ENCODE measurements at regions not wholly inside any gene's neighbourhood (a gene's known extent, or its start where the extent isn't known, plus 50 kb on each side); places are given as distances from the start of the nearest gene placed in this dataset.
"Not testable (repeated sequence)": the region's sequence is repeated elsewhere in the genome, so short reads cannot be mapped to it uniquely, and the experiment has no call there.

GRCh38 chr2:31711737-31712136 is 131.0 kb upstream of the SRD5A2 start:
- Mint-ChIP-seq H3K4me1 (no peaks in the 10 kb centered on the region), H3K9me3 (peaks cover 10% of the 10 kb centered on the region), H3K27ac (no peak overlapping the region), H3K4me3 (no peak overlapping the region), H3K36me3 (peaks cover 6% of the 10 kb centered on the region), H3K27me3 (peaks cover 8% of the 10 kb centered on the region)
- DNase-seq (ENCODE audit: low spot score in 2 of 2) (no peak), ATAC-seq (ENCODE audit: low read depth) (no peak)

- H3K9me3 Mint-ChIP-seq = peaks cover 10% of the 10 kb centered on the region
- no peak overlapping the region for H3K4me3 Mint-ChIP-seq
- ATAC-seq (ENCODE audit: low read depth) (no peak), DNase-seq (ENCODE audit: low spot score in 2 of 2) (no peak)
- H3K27me3 Mint-ChIP-seq = peaks cover 11% of the 10 kb centered on the region
- no peak overlapping the region for H3K27ac Mint-ChIP-seq
- no peaks in the 10 kb centered on the region for H3K4me1 Mint-ChIP-seq
- peaks cover 6% of the 10 kb centered on the region for H3K36me3 Mint-ChIP-seq
These were observed 129.4 kb upstream of the SRD5A2 start for GRCh38 chr2:31710121-31710520.

- H3K4me3 Mint-ChIP-seq = no peak overlapping the region
- DNase-seq (ENCODE audit: low spot score in 2 of 2) (no peak), ATAC-seq (ENCODE audit: low read depth) (no peak)
- H3K9me3 Mint-ChIP-seq = peaks cover 2% of the 10 kb centered on the region
- no peak overlapping the region for H3K27ac Mint-ChIP-seq
- H3K27me3 Mint-ChIP-seq = peaks cover 12% of the 10 kb centered on the region
- no peaks in the 10 kb centered on the region for H3K4me1 Mint-ChIP-seq
- peaks cover 5% of the 10 kb centered on the region for H3K36me3 Mint-ChIP-seq
These were observed 127.3 kb upstream of the SRD5A2 start for GRCh38 chr2:31707992-31708391.

- DNase-seq (ENCODE audit: low spot score in 2 of 2) = no peak
- ATAC-seq (ENCODE audit: low read depth) = no peak
- Mint-ChIP-seq H3K9me3 (peaks cover 11% of the 10 kb centered on the region), H3K27me3 (peaks cover 10% of the 10 kb centered on the region), H3K4me1 (no peaks in the 10 kb centered on the region), H3K27ac (no peak overlapping the region), H3K36me3 (peaks cover 3% of the 10 kb centered on the region), H3K4me3 (no peak overlapping the region)
These were observed 123.9 kb upstream of the SRD5A2 start for GRCh38 chr2:31704561-31705212.

- Mint-ChIP-seq H3K4me1 (no peaks in the 10 kb centered on the region), H3K4me3 (no peak overlapping the region), H3K27me3 (peaks cover 10% of the 10 kb centered on the region), H3K36me3 (peaks cover 9% of the 10 kb centered on the region), H3K9me3 (peaks cover 15% of the 10 kb centered on the region), H3K27ac (no peak overlapping the region)
- no peak for DNase-seq (ENCODE audit: low spot score in 2 of 2)
- no peak for ATAC-seq (ENCODE audit: low read depth)
These were observed 122.5 kb upstream of the SRD5A2 start for GRCh38 chr2:31703253-31703652.

- H3K27me3 Mint-ChIP-seq = peaks cover 3% of the 10 kb centered on the region
- ATAC-seq (ENCODE audit: low read depth) (no peak), DNase-seq (ENCODE audit: low spot score in 2 of 2) (no peak)
- H3K4me1 Mint-ChIP-seq = no peaks in the 10 kb centered on the region
- H3K4me3 Mint-ChIP-seq = no peak overlapping the region
- no peak overlapping the region for H3K27ac Mint-ChIP-seq
- peaks cover 31% of the 10 kb centered on the region for H3K9me3 Mint-ChIP-seq
- H3K36me3 Mint-ChIP-seq = peaks cover 25% of the 10 kb centered on the region
These were observed 118.0 kb upstream of the SRD5A2 start for GRCh38 chr2:31698722-31699121.

- Mint-ChIP-seq H3K36me3 (peaks cover 30% of the 10 kb centered on the region), H3K27me3 (peaks cover 3% of the 10 kb centered on the region), H3K9me3 (peaks cover 34% of the 10 kb centered on the region), H3K27ac (no peak overlapping the region), H3K4me1 (no peaks in the 10 kb centered on the region), H3K4me3 (no peak overlapping the region)
- ATAC-seq (ENCODE audit: low read depth) = no peak
- no peak for DNase-seq (ENCODE audit: low spot score in 2 of 2)
These were observed 115.3 kb upstream of the SRD5A2 start for GRCh38 chr2:31696068-31696467.

- no peak for DNase-seq (ENCODE audit: low spot score in 2 of 2)
- Mint-ChIP-seq H3K4me1 (no peaks in the 10 kb centered on the region), H3K36me3 (peaks cover 29% of the 10 kb centered on the region), H3K9me3 (peaks cover 27% of the 10 kb centered on the region), H3K27ac (no peak overlapping the region), H3K27me3 (peaks cover 3% of the 10 kb centered on the region), H3K4me3 (no peak overlapping the region)
- no peak for ATAC-seq (ENCODE audit: low read depth)
These were observed 113.7 kb upstream of the SRD5A2 start for GRCh38 chr2:31694444-31694843.

GRCh38 chr2:31693882-31694281 is 113.1 kb upstream of the SRD5A2 start:
- no peak overlapping the region for H3K27ac Mint-ChIP-seq
- no peak for ATAC-seq (ENCODE audit: low read depth)
- DNase-seq (ENCODE audit: low spot score in 2 of 2) = no peak
- peaks cover 2% of the 10 kb centered on the region for H3K27me3 Mint-ChIP-seq
- H3K4me1 Mint-ChIP-seq = no peaks in the 10 kb centered on the region
- peaks cover 26% of the 10 kb centered on the region for H3K9me3 Mint-ChIP-seq
- H3K4me3 Mint-ChIP-seq = no peak overlapping the region
- H3K36me3 Mint-ChIP-seq = peaks cover 26% of the 10 kb centered on the region

GRCh38 chr2:31688282-31688681 is 107.5 kb upstream of the SRD5A2 start:
- Mint-ChIP-seq H3K4me1 (no peaks in the 10 kb centered on the region), H3K9me3 (peaks cover 14% of the 10 kb centered on the region), H3K27ac (no peak overlapping the region), H3K4me3 (no peak overlapping the region), H3K36me3 (peaks cover 9% of the 10 kb centered on the region), H3K27me3 (peaks cover 10% of the 10 kb centered on the region)
- peak in 1 of 2 donors; percentile 5 for DNase-seq (ENCODE audit: low spot score in 2 of 2)
- ATAC-seq (ENCODE audit: low read depth) = no peak

GRCh38 chr2:31683506-31683905 is 102.8 kb upstream of the SRD5A2 start:
- not testable (repeated sequence) for H3K27ac Mint-ChIP-seq; DNase-seq (ENCODE audit: low spot score in 2 of 2); H3K4me1 Mint-ChIP-seq; H3K4me3 Mint-ChIP-seq; H3K36me3 Mint-ChIP-seq; ATAC-seq (ENCODE audit: low read depth)
- peaks cover 22% of the 10 kb centered on the region for H3K9me3 Mint-ChIP-seq
- peaks cover 14% of the 10 kb centered on the region for H3K27me3 Mint-ChIP-seq

GRCh38 chr2:31675485-31675901 is 94.8 kb upstream of the SRD5A2 start:
- Mint-ChIP-seq H3K9me3 (peaks cover 28% of the 10 kb centered on the region), H3K4me3 (no peak overlapping the region), H3K4me1 (no peaks in the 10 kb centered on the region), H3K36me3 (peaks cover 1% of the 10 kb centered on the region), H3K27ac (no peak overlapping the region), H3K27me3 (peaks cover 1% of the 10 kb centered on the region)
- ATAC-seq (ENCODE audit: low read depth) (no peak), DNase-seq (ENCODE audit: low spot score in 2 of 2) (no peak)

GRCh38 chr2:31674446-31674845 is 93.7 kb upstream of the SRD5A2 start:
- Mint-ChIP-seq H3K36me3 (peaks cover 1% of the 10 kb centered on the region), H3K4me3 (no peak overlapping the region), H3K4me1 (no peaks in the 10 kb centered on the region), H3K27ac (no peak overlapping the region), H3K27me3 (peaks cover 1% of the 10 kb centered on the region), H3K9me3 (peaks cover 25% of the 10 kb centered on the region)
- ATAC-seq (ENCODE audit: low read depth) (no peak), DNase-seq (ENCODE audit: low spot score in 2 of 2) (no peak)

GRCh38 chr2:31666878-31667277 is 86.1 kb upstream of the SRD5A2 start:
- no peak for ATAC-seq (ENCODE audit: low read depth)
- peaks cover 5% of the 10 kb centered on the region for H3K9me3 Mint-ChIP-seq
- H3K27ac Mint-ChIP-seq = no peak overlapping the region
- H3K36me3 Mint-ChIP-seq = no peaks in the 10 kb centered on the region
- H3K27me3 Mint-ChIP-seq = peaks cover 6% of the 10 kb centered on the region
- no peaks in the 10 kb centered on the region for H3K4me1 Mint-ChIP-seq
- DNase-seq (ENCODE audit: low spot score in 2 of 2) = no peak
- H3K4me3 Mint-ChIP-seq = no peak overlapping the region
